ENCODE measurements at regions not wholly inside any gene's neighbourhood (a gene's known extent, or its start where the extent isn't known, plus 50 kb on each side); places are given as distances from the start of the nearest gene placed in this dataset.
"Not testable (repeated sequence)": the region's sequence is repeated elsewhere in the genome, so short reads cannot be mapped to it uniquely, and the experiment has no call there.

DNA sequence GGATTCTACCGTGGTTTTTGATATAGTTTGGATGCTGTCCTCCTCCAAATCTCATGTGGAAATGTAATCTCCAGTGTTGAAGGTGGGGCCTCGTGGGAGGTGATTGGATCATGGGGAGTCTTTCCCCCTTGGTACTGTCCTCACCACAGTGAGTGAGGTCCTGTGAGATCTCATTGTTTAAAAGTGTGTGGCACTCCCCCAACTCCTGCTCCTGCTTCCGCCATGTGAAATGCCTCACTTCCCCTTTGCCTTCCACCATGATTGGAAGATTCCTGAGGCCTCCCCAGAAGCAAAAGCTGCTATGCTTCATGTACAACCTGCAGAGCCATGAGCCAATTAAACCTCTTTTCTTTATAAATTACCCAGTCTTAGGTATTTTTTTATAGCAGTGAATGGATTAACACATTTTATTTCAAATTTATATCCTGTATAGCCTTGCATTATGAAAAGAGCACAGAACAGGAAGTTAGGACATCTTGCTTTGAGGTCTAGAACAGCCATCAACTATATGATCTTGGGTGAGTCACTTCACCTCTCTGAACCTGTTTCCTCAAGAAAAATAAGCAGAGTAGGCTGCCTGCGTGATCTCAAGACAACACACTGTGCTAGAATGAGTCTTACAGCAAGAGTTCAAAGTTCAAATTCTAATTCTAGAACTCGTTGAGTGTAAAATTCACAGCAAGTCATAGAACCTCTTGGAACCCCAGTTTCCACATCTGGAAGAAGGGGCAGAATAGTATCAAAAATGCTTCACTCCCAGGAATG is 160.9 kb upstream of the EEA1 start:
- no peaks in the 10 kb centered on the region for H3K27me3 ChIP-seq (ENCODE audit: control insufficient read depth in 1 of 2, insufficient read depth in 2 of 2, low read length in 2 of 2)
- no peak overlapping the region for H3K27ac ChIP-seq (ENCODE audit: low read depth, low read length)
- no peak overlapping the region for H3K4me3 ChIP-seq (ENCODE audit: low read depth in 1 of 2, low read length in 2 of 2)
- no peaks in the 10 kb centered on the region for H3K36me3 ChIP-seq (ENCODE audit: control insufficient read depth in 1 of 2, insufficient read depth in 2 of 2, low read length in 2 of 2)
- H3K9me3 ChIP-seq (ENCODE audit: control insufficient read depth in 1 of 2, low read length in 2 of 2): peaks cover 7 to 11% of the 10 kb centered on the region in 2 donors
- no peak overlapping the region for H3K9ac ChIP-seq (ENCODE audit: low read depth in 1 of 2, low read length in 2 of 2)
- no peaks in the 10 kb centered on the region for H3K4me1 ChIP-seq (ENCODE audit: control insufficient read depth in 1 of 2, insufficient read depth in 2 of 2, low read length in 2 of 2)

DNA sequence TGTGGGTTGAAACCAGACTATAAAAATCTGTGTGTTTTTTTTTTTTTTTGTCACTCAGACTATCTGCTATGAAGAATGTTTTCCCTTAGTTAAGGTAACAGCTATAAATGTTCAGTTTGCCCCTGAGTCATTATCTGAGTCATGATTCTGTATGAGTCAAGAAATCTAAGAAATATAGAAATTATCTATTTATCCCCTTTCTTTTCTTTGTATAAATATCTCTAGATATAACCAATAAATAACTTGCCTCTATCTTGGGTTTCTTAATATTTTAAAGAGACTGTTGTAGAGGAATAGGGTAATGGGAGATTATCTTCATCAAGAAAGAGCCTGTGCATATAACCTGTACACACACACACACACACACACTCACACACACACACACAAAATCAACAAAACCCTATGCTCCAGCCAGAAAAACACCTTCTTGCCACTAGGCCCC is 161.7 kb upstream of the EEA1 start:
- Histone ChIP-seq H3K27ac (ENCODE audit: low read depth, low read length) (no peak overlapping the region), H3K36me3 (ENCODE audit: control insufficient read depth in 1 of 2, insufficient read depth in 2 of 2, low read length in 2 of 2) (no peaks in the 10 kb centered on the region), H3K9me3 (ENCODE audit: control insufficient read depth in 1 of 2, low read length in 2 of 2) (peaks cover 7 to 9% of the 10 kb centered on the region in 2 donors), H3K9ac (ENCODE audit: low read depth in 1 of 2, low read length in 2 of 2) (no peak overlapping the region), H3K4me1 (ENCODE audit: control insufficient read depth in 1 of 2, insufficient read depth in 2 of 2, low read length in 2 of 2) (no peaks in the 10 kb centered on the region), H3K4me3 (ENCODE audit: low read depth in 1 of 2, low read length in 2 of 2) (no peak overlapping the region), H3K27me3 (ENCODE audit: control insufficient read depth in 1 of 2, insufficient read depth in 2 of 2, low read length in 2 of 2) (no peaks in the 10 kb centered on the region)

GRCh38 chr12:93091886-93092648 is 163.0 kb upstream of the EEA1 start:
- Histone ChIP-seq H3K4me1 (ENCODE audit: control insufficient read depth in 1 of 2, insufficient read depth in 2 of 2, low read length in 2 of 2) (no peaks in the 10 kb centered on the region), H3K27ac (ENCODE audit: low read depth, low read length) (no peak overlapping the region), H3K9me3 (ENCODE audit: control insufficient read depth in 1 of 2, low read length in 2 of 2) (no peaks in the 10 kb centered on the region), H3K4me3 (ENCODE audit: low read depth in 1 of 2, low read length in 2 of 2) (no peak overlapping the region), H3K36me3 (ENCODE audit: control insufficient read depth in 1 of 2, insufficient read depth in 2 of 2, low read length in 2 of 2) (no peaks in the 10 kb centered on the region), H3K27me3 (ENCODE audit: control insufficient read depth in 1 of 2, insufficient read depth in 2 of 2, low read length in 2 of 2) (no peaks in the 10 kb centered on the region), H3K9ac (ENCODE audit: low read depth in 1 of 2, low read length in 2 of 2) (no peak overlapping the region)

GRCh38 chr12:93092649-93092945 is 163.5 kb upstream of the EEA1 start:
- Histone ChIP-seq H3K9me3 (ENCODE audit: control insufficient read depth in 1 of 2, low read length in 2 of 2) (no peaks in the 10 kb centered on the region), H3K4me1 (ENCODE audit: control insufficient read depth in 1 of 2, insufficient read depth in 2 of 2, low read length in 2 of 2) (no peaks in the 10 kb centered on the region), H3K9ac (ENCODE audit: low read depth in 1 of 2, low read length in 2 of 2) (no peak overlapping the region), H3K36me3 (ENCODE audit: control insufficient read depth in 1 of 2, insufficient read depth in 2 of 2, low read length in 2 of 2) (no peaks in the 10 kb centered on the region), H3K27me3 (ENCODE audit: control insufficient read depth in 1 of 2, insufficient read depth in 2 of 2, low read length in 2 of 2) (no peaks in the 10 kb centered on the region), H3K27ac (ENCODE audit: low read depth, low read length) (no peak overlapping the region), H3K4me3 (ENCODE audit: low read depth in 1 of 2, low read length in 2 of 2) (no peak overlapping the region)

GRCh38 chr12:93093243-93093642 is 164.1 kb upstream of the EEA1 start:
- no peaks in the 10 kb centered on the region for H3K27me3 ChIP-seq (ENCODE audit: control insufficient read depth in 1 of 2, insufficient read depth in 2 of 2, low read length in 2 of 2)
- no peaks in the 10 kb centered on the region for H3K4me1 ChIP-seq (ENCODE audit: control insufficient read depth in 1 of 2, insufficient read depth in 2 of 2, low read length in 2 of 2)
- H3K36me3 ChIP-seq (ENCODE audit: control insufficient read depth in 1 of 2, insufficient read depth in 2 of 2, low read length in 2 of 2): no peaks in the 10 kb centered on the region
- H3K4me3 ChIP-seq (ENCODE audit: low read depth in 1 of 2, low read length in 2 of 2): no peak overlapping the region
- H3K27ac ChIP-seq (ENCODE audit: low read depth, low read length): no peak overlapping the region
- no peak overlapping the region for H3K9ac ChIP-seq (ENCODE audit: low read depth in 1 of 2, low read length in 2 of 2)
- H3K9me3 ChIP-seq (ENCODE audit: control insufficient read depth in 1 of 2, low read length in 2 of 2): no peaks in the 10 kb centered on the region

DNA sequence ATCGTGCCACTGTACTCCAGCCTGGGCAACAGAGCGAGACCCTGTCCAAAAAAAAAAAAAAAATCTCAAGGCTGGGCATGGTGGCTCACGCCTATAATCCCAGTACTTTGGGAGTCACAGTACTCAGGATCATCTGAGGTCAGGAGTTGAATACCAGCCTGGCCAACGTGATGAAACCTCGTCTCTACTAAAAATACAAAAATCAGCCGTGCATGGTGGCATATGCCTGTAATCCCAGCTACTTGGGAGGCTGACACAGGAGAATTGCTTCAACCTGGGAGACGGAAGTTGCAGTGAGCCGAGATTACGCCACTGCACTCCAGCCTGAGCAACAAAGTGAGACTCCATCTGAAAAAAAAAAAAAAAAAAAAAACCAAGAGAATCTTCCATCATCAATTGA is 165.1 kb upstream of the EEA1 start:
- H3K4me1 ChIP-seq (ENCODE audit: control insufficient read depth in 1 of 2, insufficient read depth in 2 of 2, low read length in 2 of 2); H3K36me3 ChIP-seq (ENCODE audit: control insufficient read depth in 1 of 2, insufficient read depth in 2 of 2, low read length in 2 of 2); H3K4me3 ChIP-seq (ENCODE audit: low read depth in 1 of 2, low read length in 2 of 2); H3K9ac ChIP-seq (ENCODE audit: low read depth in 1 of 2, low read length in 2 of 2); H3K27me3 ChIP-seq (ENCODE audit: control insufficient read depth in 1 of 2, insufficient read depth in 2 of 2, low read length in 2 of 2); H3K27ac ChIP-seq (ENCODE audit: low read depth, low read length); H3K9me3 ChIP-seq (ENCODE audit: control insufficient read depth in 1 of 2, low read length in 2 of 2): not testable (repeated sequence)

DNA sequence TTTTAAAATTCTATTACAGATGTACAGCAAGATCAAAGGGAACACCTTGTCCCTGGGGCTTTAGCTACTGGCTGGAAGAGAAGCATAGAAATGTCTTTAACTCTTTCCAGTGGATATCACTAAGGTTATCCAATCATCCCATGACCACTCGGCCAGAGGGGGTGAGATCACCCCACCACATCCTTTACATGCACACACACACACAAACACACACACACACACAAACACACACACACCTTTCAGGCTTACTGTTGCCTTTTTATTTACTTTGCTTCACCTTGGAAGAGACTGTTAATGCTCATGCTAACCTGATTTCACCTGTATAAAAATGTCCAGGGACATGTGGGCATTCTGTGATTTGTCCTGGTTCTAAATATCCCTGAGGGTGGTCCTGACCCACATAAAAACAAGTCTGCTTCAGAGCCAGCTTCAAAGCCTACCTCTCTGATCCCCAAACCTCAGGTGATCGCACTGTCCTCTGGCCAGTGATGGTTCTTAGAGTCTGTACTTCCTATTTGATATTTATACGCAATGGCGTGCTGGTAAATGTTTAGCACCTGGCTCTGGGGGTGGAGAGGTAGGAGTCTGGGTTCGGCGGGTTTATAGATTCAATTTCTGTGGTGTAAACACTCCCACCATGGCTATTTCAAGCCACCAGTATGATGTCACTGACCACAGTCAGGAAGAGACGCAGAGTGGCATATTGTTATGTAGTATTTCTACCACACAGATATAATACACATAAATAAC is 166.1 kb upstream of the EEA1 start:
- Histone ChIP-seq H3K36me3 (ENCODE audit: control insufficient read depth in 1 of 2, insufficient read depth in 2 of 2, low read length in 2 of 2) (no peaks in the 10 kb centered on the region), H3K9ac (ENCODE audit: low read depth in 1 of 2, low read length in 2 of 2) (no peak overlapping the region), H3K27me3 (ENCODE audit: control insufficient read depth in 1 of 2, insufficient read depth in 2 of 2, low read length in 2 of 2) (no peaks in the 10 kb centered on the region), H3K4me1 (ENCODE audit: control insufficient read depth in 1 of 2, insufficient read depth in 2 of 2, low read length in 2 of 2) (no peaks in the 10 kb centered on the region), H3K4me3 (ENCODE audit: low read depth in 1 of 2, low read length in 2 of 2) (no peak overlapping the region), H3K9me3 (ENCODE audit: control insufficient read depth in 1 of 2, low read length in 2 of 2) (no peaks in the 10 kb centered on the region), H3K27ac (ENCODE audit: low read depth, low read length) (no peak overlapping the region)

DNA sequence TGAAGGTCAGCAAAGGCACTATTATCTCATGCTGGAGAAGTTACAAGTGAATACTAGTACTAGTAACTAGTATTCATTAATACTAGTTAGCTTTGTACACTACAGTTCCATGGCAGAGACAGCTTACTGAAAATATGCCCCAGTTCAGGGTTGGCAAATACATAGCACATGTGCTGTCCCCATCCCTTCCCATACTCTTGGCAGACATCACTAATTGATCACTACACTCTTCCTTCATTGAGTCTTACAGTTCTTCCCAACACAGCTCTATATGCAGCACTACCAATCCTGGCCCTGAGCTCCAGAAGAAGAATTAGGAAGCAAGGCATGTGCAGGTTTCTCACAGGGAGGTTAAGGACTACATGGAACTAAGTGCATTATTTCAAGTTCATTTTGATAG is 168.3 kb upstream of the EEA1 start:
- no peak overlapping the region for H3K4me3 ChIP-seq (ENCODE audit: low read depth in 1 of 2, low read length in 2 of 2)
- no peaks in the 10 kb centered on the region for H3K9me3 ChIP-seq (ENCODE audit: control insufficient read depth in 1 of 2, low read length in 2 of 2)
- no peak overlapping the region for H3K9ac ChIP-seq (ENCODE audit: low read depth in 1 of 2, low read length in 2 of 2)
- H3K27ac ChIP-seq (ENCODE audit: low read depth, low read length): no peak overlapping the region
- H3K27me3 ChIP-seq (ENCODE audit: control insufficient read depth in 1 of 2, insufficient read depth in 2 of 2, low read length in 2 of 2): no peaks in the 10 kb centered on the region
- H3K4me1 ChIP-seq (ENCODE audit: control insufficient read depth in 1 of 2, insufficient read depth in 2 of 2, low read length in 2 of 2): no peaks in the 10 kb centered on the region
- no peaks in the 10 kb centered on the region for H3K36me3 ChIP-seq (ENCODE audit: control insufficient read depth in 1 of 2, insufficient read depth in 2 of 2, low read length in 2 of 2)

DNA sequence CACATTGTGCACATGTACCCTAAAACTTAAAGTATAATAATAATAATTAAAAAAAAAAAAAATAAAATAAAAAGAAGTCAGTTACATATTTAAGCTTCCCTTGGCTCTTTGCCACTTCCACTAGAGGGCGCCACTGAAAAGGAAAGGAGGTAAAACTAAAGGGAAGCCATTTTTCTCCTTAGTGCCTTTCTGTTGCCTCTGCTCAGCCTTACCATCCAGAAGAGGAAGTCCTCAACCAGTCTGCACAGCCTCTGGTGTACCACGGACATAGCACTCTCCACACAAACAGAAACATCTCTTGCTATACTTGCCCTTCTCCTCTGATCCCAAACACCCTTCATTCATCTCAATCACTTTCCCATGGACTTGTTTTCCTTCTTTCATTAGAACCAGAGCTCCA is 169.0 kb upstream of the EEA1 start:
- H3K4me3 ChIP-seq (ENCODE audit: low read depth in 1 of 2, low read length in 2 of 2): no peak overlapping the region
- no peaks in the 10 kb centered on the region for H3K4me1 ChIP-seq (ENCODE audit: control insufficient read depth in 1 of 2, insufficient read depth in 2 of 2, low read length in 2 of 2)
- no peaks in the 10 kb centered on the region for H3K9me3 ChIP-seq (ENCODE audit: control insufficient read depth in 1 of 2, low read length in 2 of 2)
- H3K36me3 ChIP-seq (ENCODE audit: control insufficient read depth in 1 of 2, insufficient read depth in 2 of 2, low read length in 2 of 2): no peaks in the 10 kb centered on the region
- H3K9ac ChIP-seq (ENCODE audit: low read depth in 1 of 2, low read length in 2 of 2): no peak overlapping the region
- H3K27ac ChIP-seq (ENCODE audit: low read depth, low read length): no peak overlapping the region
- no peaks in the 10 kb centered on the region for H3K27me3 ChIP-seq (ENCODE audit: control insufficient read depth in 1 of 2, insufficient read depth in 2 of 2, low read length in 2 of 2)

DNA sequence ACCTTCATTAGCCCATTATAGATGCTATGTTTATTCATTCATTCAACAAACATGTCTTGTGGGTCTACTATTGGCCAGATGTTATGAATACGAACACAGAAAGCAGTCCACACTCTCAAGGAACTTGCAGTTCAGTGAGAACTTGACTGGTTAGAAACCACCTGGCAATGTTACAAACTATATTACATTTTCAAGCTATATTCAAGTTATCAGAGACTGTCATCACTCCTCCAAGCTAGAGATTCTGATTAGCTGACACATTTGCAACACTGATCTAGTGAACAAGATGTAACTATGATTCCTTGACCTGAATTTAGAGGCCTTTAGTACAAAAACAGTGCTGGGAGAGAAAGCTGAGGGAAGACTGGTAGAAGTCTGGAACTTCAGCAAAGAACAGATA is 170.7 kb upstream of the EEA1 start:
- Histone ChIP-seq H3K27ac (ENCODE audit: low read depth, low read length) (no peak overlapping the region), H3K9me3 (ENCODE audit: control insufficient read depth in 1 of 2, low read length in 2 of 2) (no peaks in the 10 kb centered on the region), H3K27me3 (ENCODE audit: control insufficient read depth in 1 of 2, insufficient read depth in 2 of 2, low read length in 2 of 2) (no peaks in the 10 kb centered on the region), H3K4me1 (ENCODE audit: control insufficient read depth in 1 of 2, insufficient read depth in 2 of 2, low read length in 2 of 2) (no peaks in the 10 kb centered on the region), H3K9ac (ENCODE audit: low read depth in 1 of 2, low read length in 2 of 2) (no peak overlapping the region), H3K4me3 (ENCODE audit: low read depth in 1 of 2, low read length in 2 of 2) (no peak overlapping the region), H3K36me3 (ENCODE audit: control insufficient read depth in 1 of 2, insufficient read depth in 2 of 2, low read length in 2 of 2) (no peaks in the 10 kb centered on the region)

Measured in duodenal mucosa (tissue), 2 donors.